ENCODE measurements at regions not wholly inside any gene's neighbourhood (a gene's known extent, or its start where the extent isn't known, plus 50 kb on each side); places are given as distances from the start of the nearest gene placed in this dataset.
A peak's percentile ranks its signal among the peaks of the same experiment; 100 is the strongest.
"Not testable (repeated sequence)": the region's sequence is repeated elsewhere in the genome, so short reads cannot be mapped to it uniquely, and the experiment has no call there.

DNA sequence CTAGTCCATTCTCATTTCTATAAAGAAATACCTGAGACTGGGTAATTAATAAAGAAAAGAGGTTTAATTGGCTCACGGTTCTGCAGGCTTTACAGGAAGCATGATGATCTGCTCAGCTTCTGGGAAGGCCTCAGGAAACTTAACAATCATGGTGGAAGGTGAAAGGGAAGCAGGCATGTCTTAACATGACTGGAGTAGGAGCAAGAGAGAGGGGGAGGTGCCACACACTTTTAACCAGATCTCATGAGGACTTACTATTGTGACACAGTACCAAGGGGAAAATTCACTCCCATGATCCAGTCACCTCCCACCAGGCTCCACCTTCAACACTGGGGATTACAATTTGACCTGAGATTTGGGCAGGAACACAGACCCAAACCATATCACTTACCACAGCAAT lies 310.1 kb downstream of the SH3GL2 start:
- not testable (repeated sequence) for DNase-seq (ENCODE audit: low read depth in 3 of 3, low spot score in 2 of 3)

DNA sequence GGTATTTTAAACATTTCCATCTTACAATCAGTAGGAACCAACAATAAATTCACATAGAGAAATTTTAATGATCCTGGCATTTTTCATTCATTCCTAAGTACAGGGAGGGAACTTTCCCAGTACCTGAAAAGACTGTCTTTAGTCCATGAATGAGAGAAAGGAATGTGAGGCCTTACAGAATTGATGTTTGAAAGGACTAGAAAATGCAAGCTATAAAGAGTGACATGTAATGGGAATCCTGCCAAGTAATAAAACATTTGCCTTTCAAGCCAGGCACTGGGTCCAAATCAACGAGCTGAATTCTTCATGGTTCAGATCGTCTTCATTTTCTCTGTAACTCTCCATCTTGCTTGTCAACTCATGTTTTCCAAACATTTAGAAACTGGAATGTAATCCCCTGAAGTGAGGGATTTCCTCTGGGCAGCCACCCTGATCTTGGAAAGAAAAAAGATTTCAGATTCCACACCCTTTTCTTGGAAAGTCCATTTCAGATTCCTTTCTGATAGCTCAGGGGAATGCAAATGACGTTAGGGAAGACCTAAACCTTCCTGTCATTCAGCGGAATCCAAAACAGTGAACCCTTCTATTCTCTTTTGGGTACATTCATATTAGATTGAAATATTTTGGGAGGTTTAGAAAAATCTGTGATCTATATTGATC lies 315.8 kb downstream of the SH3GL2 start:
- no peak for DNase-seq (ENCODE audit: low read depth in 3 of 3, low spot score in 2 of 3)

DNA sequence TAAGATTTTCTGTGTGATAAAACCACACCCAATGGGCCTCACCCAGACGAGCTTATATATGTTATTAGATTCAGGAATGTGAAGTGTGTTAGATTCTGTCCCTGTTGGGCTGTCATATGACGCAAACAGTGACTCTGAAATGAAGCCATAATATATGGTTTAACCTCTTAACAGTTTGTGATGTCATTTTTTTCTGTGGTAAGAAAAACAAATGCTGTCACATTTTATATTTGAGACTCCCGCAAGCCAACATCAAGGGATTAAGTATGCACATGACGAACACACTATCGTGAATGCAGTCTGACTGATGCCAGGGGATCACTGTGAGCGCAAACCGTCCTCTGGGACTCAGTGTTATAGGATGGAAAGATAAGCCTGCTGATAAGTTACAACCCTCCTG lies 321.7 kb downstream of the SH3GL2 start:
- no peak for DNase-seq (ENCODE audit: low read depth in 3 of 3, low spot score in 2 of 3)

DNA sequence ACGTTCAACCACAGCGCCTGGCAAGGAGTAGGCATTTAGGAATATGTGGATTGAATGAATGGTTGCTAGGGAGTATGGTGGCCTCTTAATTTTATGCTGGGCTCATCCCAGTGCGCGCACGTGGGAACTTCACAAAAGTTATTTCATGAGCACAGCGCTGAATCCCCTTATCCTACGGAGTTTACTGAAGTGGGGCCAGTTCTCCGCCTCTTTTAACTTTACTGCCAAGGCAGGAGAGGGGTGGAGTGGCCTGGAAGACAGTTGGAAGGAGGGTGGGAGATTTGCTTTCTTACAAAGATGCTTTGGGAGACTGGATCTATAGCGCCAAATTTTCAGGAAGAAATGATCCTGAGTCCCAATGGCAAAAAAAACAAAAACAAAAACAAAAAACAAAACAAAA lies 326.5 kb downstream of the SH3GL2 start:
- DNase-seq (ENCODE audit: low read depth in 3 of 3, low spot score in 2 of 3), result no peak

DNA sequence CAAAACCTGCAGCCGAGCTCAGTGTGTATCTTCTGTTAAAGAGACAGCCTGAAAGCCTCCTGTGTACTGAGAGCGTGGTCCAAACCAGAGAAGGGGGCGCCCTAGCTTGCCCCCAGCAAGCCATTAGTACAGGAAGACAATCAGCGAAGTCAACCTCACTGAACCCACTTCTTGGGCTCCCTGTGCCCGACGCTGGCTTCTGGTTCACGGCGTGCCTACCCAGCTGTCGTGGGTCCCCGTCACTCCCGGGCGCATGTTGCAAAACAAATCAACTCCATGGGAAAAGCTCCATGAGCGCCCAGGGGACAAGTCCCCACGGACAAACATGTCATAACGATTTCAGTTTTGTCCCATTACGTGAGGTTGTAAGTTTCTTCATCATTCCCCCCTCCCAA lies 326.9 kb downstream of the SH3GL2 start:
- no peak for DNase-seq (ENCODE audit: low read depth in 3 of 3, low spot score in 2 of 3)

DNA sequence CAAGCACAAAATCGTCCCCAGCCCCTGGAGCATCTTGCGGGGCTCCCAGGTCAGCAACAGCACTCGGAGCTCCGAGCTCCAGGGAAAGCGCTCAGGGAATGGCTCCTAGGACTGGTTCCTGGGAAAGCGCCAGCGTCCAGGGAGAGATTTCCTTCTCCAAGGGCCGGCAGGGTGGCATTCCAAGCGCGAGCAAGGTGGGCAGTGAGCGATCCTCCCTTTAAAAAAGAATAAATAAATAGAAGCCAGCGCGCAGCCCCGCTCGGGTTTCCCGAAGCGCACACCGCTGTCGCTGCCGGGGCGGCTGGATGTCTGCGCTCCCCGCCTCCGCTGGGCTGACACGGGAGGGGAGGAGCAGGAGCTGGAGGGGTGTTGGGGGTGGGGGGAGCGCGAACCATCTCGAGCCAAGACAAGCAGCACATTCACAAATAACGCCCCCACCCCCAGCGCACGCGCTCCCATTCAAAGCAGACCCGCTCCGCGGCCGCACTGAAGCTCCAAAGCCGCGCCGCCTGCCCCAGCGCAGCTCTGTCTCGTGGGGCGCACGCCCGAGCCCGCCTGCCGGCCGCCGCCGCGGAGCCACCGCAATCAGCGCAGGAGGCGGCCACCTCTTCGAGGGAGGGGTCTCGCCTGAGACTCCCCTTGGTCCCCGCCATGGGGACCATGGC lies 327.4 kb downstream of the SH3GL2 start:
- peak in 1 of 3 donors; percentile 26 for DNase-seq (ENCODE audit: low read depth in 3 of 3, low spot score in 2 of 3)

DNA sequence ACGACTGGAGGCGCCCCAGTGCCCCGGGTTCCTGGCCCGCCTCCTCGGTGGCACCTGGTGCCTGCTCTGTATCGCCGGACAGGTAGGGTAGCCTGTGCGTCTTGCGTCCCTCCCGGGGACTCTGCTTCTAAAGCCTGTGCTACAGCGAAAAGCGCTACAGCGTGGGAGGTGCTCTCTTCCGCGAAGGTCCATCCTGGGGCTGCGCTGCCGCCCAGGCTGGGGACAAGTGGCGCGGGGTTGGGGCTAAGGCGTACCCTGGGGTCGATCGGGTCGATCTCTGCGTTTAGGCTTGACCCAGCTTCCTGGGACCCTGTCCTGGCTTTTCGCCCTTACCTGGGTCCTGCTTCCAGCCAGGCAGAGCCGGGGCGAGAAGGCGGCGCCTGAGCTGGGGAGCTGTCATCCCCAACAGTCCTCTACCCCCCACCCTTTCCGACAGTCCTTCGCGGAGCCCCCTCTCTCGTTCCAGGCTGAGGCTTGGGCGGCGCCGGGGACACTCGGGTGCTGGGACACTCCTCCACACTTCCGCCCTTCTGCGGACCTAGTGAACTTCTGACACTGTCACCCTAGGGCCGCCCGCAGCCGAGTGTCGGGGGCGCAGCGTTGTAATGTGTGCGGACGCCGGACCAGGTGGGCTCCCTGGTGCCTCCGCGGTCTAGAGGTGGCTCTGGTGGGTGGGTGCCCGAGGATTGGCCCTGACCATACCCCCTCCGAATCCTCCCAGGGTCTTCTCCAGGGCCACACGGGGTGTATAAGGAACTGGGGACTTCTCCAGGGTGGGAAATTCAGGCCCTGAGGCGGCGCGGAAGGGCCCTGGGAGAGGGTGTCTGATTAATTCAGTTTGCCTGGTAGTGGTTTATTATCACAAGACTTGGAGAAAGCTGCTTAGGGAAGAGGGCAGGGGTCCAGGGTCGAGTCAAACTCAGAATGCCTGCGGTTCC lies 328.2 kb downstream of the SH3GL2 start:
- no peak for DNase-seq (ENCODE audit: low read depth in 3 of 3, low spot score in 2 of 3)

DNA sequence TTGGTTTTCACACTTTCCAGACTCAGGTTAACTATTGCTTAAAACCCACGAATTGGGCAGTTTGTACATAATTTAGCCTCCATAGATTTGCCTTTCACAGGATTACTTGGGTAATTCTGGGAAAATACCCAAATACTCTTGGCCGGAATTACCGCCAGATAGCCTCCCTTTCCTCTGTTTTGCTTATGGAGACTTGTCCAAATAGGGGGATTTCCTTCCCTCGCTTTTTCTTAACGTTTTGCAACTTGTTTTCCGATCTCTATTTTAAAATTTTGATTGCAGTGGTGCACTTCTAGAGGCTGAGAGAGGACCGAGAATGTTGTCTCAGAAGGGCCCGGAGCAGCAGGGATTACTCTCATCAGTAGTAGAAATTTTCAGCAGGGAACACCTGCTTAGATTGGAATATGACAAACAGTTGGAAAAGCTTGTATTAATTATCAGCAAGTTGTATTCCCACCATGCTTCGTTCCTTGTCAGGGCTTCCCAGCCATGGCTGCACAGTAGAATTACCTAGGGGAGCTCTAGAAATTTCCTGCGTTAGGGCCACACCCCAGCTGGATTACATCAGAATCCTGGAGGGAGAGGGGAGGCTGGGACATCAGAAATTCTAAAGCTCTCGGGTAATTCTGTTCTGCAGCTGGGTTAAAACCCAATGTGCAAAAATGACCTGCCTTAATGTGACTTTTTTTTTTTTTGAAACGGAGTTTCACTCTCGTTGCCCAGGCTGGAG lies 329.1 kb downstream of the SH3GL2 start:
- no peak for DNase-seq (ENCODE audit: low read depth in 3 of 3, low spot score in 2 of 3)

DNA sequence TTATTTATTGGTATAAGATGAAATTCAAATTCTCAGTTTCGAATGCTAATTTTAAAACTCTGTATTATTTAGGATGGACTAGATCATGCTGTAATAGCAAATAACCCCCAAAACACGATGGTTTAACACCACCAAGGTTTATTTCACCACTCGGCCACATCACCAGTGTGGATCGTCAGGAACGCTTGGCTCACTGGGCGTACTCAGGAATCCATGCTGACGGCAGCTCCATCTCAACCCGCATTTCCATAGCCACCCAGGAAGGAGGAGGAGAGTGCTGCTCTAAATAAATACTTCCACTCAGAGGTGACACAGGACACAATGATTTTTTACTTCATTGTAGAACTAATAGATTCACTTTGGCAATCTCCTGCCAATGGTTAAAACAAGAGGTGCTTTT lies 347.4 kb downstream of the SH3GL2 start:
- no peak for DNase-seq (ENCODE audit: low read depth in 3 of 3, low spot score in 2 of 3)

DNA sequence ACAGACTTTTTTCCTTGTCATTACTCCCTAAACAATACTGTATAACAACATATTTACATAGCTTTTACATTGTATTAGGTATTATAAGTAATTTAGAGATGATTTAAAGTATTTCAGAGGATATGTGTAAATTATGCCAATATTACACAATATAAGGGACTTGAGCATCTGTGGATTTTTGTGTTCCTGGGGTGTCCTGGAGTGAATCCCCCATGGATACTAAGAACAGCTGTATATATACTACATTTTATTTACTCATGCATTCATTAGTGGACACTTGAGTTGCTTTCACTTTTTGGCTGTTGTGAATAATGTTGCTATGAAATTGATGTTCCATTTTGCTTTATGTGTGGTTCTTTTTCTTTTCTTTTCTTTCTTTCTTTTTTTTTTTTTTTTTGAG lies 348.8 kb downstream of the SH3GL2 start:
- DNase-seq (ENCODE audit: low read depth in 3 of 3, low spot score in 2 of 3), result no peak

DNA sequence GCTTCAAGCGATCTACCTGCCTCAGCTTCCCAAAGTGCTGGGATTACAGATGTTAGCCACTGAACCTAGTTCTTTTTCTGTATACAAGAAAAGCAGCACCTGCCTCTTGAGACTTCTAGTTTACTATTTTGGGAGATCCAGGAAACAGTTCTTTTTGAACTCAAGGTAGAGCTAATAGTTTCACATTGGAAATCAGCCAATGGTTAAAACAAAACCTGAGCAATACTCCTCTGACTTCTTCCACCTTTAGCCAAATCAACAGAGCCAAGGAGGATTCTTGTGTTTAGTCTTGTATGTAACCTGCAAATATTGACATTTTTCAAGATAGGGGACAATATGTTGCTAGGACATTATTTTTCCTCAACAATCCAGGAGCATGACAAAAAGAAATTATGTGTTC lies 349.4 kb downstream of the SH3GL2 start:
- no peak for DNase-seq (ENCODE audit: low read depth in 3 of 3, low spot score in 2 of 3)

DNA sequence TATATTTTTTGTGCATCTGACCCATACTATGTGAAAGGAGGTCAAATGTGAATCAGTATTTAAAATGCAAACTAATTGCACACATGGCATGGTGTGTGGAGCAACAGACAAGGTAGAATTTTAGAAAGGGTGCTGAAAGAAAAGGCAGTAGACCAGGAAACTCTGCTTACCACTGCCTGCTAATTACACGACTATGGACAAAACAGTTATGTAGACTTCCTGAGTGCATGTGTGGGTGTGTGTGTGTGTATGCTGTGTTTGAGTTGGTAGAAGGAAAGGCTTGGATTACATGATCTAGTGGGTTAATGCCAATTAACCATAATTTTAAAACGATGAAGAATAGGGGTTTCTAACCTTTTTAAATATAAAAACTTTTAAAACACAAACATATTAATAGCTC lies 349.9 kb downstream of the SH3GL2 start:
- no peak for DNase-seq (ENCODE audit: low read depth in 3 of 3, low spot score in 2 of 3)

DNA sequence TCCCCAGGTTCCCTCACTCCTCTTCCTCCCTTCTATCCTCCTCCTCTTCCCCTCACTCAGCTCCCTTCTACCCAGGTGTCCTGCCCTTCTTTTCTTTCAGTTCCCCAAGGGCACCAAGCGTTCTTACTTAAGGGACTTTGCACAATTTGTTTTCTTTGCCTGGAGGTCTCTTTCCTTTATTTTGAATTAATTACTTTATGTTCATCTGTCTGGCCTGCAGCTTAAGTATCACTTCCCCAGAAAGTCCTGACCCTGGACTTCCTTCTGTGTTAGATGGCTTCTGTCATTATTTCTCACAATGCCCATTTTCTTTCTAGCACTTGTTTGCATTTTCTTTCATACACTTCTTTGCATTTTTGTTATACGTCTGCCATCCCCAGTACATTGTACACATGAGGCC lies 350.6 kb downstream of the SH3GL2 start:
- no peak for DNase-seq (ENCODE audit: low read depth in 3 of 3, low spot score in 2 of 3)

DNA sequence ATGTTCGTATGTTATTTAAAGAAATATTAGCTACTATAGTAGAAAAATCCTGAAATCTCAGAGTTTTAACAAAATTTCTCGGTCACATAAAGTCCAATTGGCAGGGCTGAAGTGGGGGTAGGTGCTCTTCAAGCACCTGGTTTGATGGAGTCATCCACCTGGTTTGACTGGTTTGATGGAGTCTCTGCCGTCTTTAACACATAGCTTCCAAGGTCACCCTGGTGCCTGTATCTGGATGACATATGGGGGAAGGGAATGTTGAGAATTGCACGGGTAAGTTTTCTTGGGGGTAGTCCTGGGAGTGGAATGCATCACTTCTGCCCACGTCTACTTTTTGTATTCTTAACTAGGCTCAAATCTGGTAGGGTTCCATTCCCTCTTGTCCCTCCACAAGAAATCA lies 351.2 kb downstream of the SH3GL2 start:
- no peak for DNase-seq (ENCODE audit: low read depth in 3 of 3, low spot score in 2 of 3)

DNA sequence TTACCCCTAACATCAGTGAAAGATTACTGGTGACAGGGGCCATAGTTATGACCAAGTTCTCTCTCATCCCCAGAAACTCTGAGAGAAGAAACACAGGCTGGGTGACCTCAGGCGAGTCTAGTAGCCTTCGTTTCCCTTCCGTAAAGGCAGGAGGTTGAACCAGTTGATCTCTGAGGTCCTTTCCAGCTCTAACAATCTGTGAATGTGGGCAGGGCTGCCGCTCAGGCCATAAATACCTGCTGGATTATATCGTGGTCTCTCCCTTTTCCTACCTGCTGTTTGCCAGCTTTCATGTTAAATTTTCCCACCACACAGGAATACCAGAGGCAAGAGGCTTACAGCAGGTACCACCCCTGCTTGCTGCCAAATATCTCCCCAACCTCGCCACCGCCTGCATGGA lies 357.5 kb downstream of the SH3GL2 start:
- DNase-seq (ENCODE audit: low read depth in 3 of 3, low spot score in 2 of 3), result no peak

DNA sequence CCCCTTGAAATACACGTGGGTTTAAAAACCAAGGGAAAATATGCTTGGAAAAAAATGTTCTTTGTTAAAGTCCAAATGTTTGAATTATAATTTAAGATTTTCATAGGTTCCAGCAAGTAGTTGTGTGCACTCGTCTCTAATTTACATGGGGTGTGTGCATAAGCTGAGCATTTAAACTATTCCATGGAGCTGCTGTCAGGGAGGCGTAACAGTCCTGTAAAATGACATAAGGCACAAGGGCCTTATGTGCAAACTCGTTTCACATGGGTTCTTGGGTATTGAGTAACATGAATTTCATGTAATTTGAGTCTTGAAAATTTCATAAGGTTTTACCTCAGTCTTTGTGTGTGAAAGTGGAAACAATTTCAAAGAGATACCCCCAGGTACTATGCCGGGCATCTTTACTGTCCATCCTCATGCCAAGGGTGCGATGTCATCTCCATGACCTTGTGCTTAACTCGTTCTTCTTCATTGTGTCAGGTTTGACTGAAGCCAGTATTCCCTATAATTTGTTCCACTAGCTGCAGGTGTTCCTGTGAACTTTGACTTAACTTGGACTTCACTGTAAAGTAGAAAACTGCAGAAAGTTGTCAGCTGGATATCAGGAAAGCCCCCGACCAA lies 359.3 kb downstream of the SH3GL2 start:
- no peak for DNase-seq (ENCODE audit: low read depth in 3 of 3, low spot score in 2 of 3)

DNA sequence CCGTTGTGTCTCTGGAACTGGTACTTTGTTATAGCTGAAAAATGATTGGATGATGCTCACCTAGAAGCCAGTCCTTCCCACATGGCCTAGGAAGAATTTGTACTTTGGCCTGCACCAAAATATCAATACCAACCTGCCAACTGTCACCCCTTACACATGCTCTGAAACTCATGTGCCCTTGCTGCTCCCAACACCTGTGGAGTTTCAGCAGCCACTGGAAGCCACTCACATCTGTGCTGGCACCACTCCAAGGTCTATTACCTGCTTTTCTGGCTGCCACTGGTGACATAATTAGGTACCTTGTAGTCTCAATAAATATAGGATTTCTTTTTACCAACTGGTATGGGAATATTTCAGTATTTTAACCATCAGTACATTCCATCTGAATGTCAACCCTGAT lies 363.6 kb downstream of the SH3GL2 start:
- no peak for DNase-seq (ENCODE audit: low read depth in 3 of 3, low spot score in 2 of 3)

DNA sequence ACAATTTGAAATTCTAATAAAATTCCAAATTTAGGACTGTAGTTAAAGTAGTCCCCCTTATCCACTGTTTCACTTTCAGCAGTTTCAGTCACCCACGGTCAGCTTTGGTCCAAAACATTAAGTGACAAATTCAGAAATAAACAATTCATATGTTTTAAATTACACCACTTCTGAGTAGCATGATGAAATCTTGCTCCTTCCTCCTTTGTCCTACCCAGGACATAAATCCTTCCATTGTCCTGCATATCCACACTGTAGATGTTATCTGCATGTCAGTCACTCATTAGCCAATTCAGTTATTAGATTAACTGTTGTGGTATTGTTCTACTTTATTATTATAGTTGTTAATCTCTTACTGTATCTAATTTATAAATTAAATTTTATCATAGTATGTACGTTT lies 376.5 kb downstream of the SH3GL2 start:
- DNase-seq (ENCODE audit: low read depth in 3 of 3, low spot score in 2 of 3), result no peak

DNA sequence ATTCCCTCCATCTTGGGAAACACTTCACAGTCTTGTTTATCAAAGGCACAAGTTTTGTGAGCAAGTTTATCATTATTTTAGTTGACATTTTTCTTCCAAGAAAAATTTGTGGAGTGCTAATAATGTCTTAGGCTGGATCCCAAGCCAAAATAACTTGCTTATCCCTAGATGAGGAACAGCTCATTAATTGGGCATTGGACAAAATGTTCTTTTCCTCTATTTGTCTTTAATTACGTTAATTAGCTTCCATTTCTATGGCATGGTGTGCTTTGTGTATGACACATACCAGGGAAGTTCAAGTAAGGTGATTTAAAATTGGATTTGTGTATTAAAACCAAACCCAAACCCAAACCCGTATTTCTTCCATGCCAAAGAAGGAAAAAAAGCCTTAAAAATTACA lies 379.5 kb downstream of the SH3GL2 start:
- DNase-seq (ENCODE audit: low read depth in 3 of 3, low spot score in 2 of 3), result no peak

DNA sequence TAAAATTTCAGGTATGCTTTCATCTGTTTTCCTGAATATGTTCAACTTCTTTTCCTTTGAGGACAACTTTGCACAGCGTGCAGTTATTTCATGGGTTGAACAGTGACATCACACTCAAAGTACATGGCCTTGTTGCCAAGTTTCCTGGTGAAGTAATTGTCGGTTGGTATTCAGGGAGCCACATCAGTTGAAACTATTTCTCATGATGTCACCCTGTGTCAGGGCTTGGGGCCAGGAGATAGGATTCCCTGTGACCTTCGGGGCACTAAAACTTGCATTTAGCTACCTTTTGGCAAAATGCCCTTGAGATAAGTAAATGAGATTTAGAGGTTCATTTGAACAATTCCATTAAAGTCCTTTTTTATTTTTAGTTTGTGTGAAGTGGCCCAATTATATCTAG lies 383.9 kb downstream of the SH3GL2 start:
- no peak for DNase-seq (ENCODE audit: low read depth in 3 of 3, low spot score in 2 of 3)

DNA sequence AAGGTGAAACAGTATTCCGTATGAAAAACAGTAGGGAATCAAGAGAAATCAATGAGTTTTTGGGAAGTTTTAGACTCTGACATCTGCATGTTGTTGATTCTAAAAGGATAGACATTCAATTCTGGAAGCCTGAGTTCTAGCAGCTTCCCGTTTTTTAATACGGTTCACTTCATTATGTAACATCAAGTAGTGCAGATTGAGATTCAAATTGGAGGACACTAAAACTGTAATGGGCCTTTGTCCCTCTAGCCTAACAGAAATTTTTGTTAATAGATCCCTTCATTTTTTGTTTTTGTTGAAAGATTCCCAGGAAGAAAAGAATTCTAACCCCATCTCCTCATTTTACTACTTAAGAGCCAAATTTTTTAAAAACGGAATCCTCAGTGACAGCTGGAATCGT lies 384.6 kb downstream of the SH3GL2 start:
- DNase-seq (ENCODE audit: low read depth in 3 of 3, low spot score in 2 of 3), result no peak

All from right renal cortex interstitium (tissue), 3 donors.